Heart right ventricle (tissue), 16 donors: ENCODE measurements at regions not wholly inside any gene's neighbourhood (a gene's known extent, or its start where the extent isn't known, plus 50 kb on each side); places are given as distances from the start of the nearest gene placed in this dataset.

Experiments used
- ATAC-seq, 8 donors: fragments of 200-7000 bp; cut with Tn5 transposase; one replicate each; pipeline ENCODE4 v1.9.1; 2020; ENCODE audit warnings: mild to moderate bottlenecking in 8 of 8, moderate library complexity in 8 of 8, moderate number of reproducible peaks in 1 of 8
- DNase-seq, 2 donors: peaks; one replicate each; pipeline ENCODE4 v3.0.0-alpha.2; 2020
- H3K27ac ChIP-seq, 10 donors: fragments of 200-600 bp; sonication (generic) in 2 of 10; one replicate each; pipeline versions ENCODE4 v1.5.0 to v1.8.0; 2020 to 2022; ENCODE audit warnings: mild to moderate bottlenecking in 3 of 10
- H3K27me3 ChIP-seq, 7 donors: fragments of 200-600 bp; one replicate each; pipeline ENCODE4 v1.8.0; 2021 to 2022; ENCODE audit warnings: mild to moderate bottlenecking in 2 of 7
- H3K36me3 ChIP-seq, 9 donors: fragments of 200-600 bp; sonication (generic) in 1 of 9; one replicate each; pipeline versions ENCODE4 v1.5.0 to v1.8.0; 2020 to 2022; ENCODE audit warnings: mild to moderate bottlenecking in 2 of 9
- H3K4me1 ChIP-seq, 9 donors: fragments of 200-600 bp; sonication (generic) in 1 of 9; one replicate each; pipeline versions ENCODE4 v1.5.0 to v1.8.0; 2020 to 2022; ENCODE audit warnings: mild to moderate bottlenecking in 4 of 9
- H3K4me3 ChIP-seq, 10 donors: fragments of 200-600 bp; sonication (generic) in 2 of 10; one replicate each; pipeline versions ENCODE4 v1.5.0 to v1.8.0; 2020 to 2022; ENCODE audit warnings: mild to moderate bottlenecking in 7 of 10, moderate library complexity in 2 of 10
- H3K9me3 ChIP-seq, 11 donors: fragments of 200-600 bp in 10 of 11; sonication (generic) in 2 of 11; one replicate each; pipeline versions ENCODE4 v1.5.0 to v1.8.0; 2013 to 2022; ENCODE audit warnings: mild to moderate bottlenecking in 2 of 11, control low read depth in 1 of 11, moderate library complexity in 1 of 11
- CTCF ChIP-seq, 9 donors: fragments of 200-600 bp; sonication (generic) in 2 of 9; IDR thresholded peaks; one replicate each; pipeline versions ENCODE4 v1.5.0 to v1.8.0; 2021 to 2022; ENCODE audit warnings: antibody characterized with exemption in 9 of 9, mild to moderate bottlenecking in 5 of 9, moderate library complexity in 1 of 9
- WGBS, 2 donors: extraction: QIAGEN DNeasy Blood & Tissue Kit; methylation state at CpG; one replicate each; pipeline ENCODE4 v1.1.7; 2013; ENCODE audit warnings: inconsistent platforms in 1 of 2; 5-methylcytosine and 5-hydroxymethylcytosine counted together
- intact Hi-C, 10 donors: fragments of 100-400 bp; cut with DNase I; formaldehyde crosslinking; loops; one replicate each; pipeline versions ENCODE4 v1.11.1 to v1.14.2; 2022
- donor health status: Arrhythmogenic right ventricular cardiomyopathy.
- donor health status: ischemic (EF 13 %, LVEDD 7.1; RV severe dilation, severe dysfunction).
- donor health status: healthy with polysubstance abuse.
- donor health status: DM: no; HTN: yes; CAD: no.
- donor health status: DM: no; HTN: no; CAD: no.
- donor health status: ischemic (EF 25% LVEDD 6.9; RV normal size, moderate dysfunction).
- donor health status: ischemic (EF 25% LVEDD 5.7; RV mildly dilated, moderate dysfunction).
- donor health status: healthy.
- donor health status: DM: yes; HTN: yes; CAD: no.
- donor health status: Ischemic cardiomyopathy.
- donor health status: ischemic (EF 35%, LVEDD 5.7; RV mildly dilated, moderate dysfunction).
- donor health status: nonischemic (EF 11% LVEDD 7.7; RV severe dilation, severe dysfunction).
- donor health status: DM: yes; HTN: yes; CAD: no.
- donor health status: PGD.
- donor health status: ischemic (EF 29% LVEDD 5.4; RV normal size, mild dysfunction).
- donor health status: nonischemic (EF 23%, LVEDD 6.1; RV moderate dilation, normal function).

GRCh38 chr5:156009583-156009982 is 317.4 kb upstream of the SGCD start:
- 73 to 77% methylated on average over 5 of the region's 5 CpGs for WGBS, 2 donors
- intact Hi-C loops, result no loop called here

GRCh38 chr5:156015137-156015536 is 311.8 kb upstream of the SGCD start:
- Histone ChIP-seq H3K36me3 (no peaks in the 10 kb centered on the region), H3K27me3 (no peaks in the 10 kb centered on the region), H3K4me1 (no peaks in the 10 kb centered on the region), H3K27ac (no peak overlapping the region), H3K9me3 (no peaks in the 10 kb centered on the region), H3K4me3 (no peak overlapping the region)
- intact Hi-C loops, result no loop called here
- no peak for DNase-seq
- 67 to 74% methylated on average over 1 of the region's 1 CpG for WGBS, 2 donors
- no peak for ATAC-seq
- TF ChIP-seq CTCF (IDR thresholded peaks at IDR 0.05), result no peak

More at GRCh38 chr5:156009583-156009982, 317.4 kb upstream of the SGCD start:
- Histone ChIP-seq H3K27me3 (no peaks in the 10 kb centered on the region), H3K4me1 (peaks cover 0 to 4% (median 0%) of the 10 kb centered on the region in 9 donors), H3K9me3 (no peaks in the 10 kb centered on the region), H3K27ac (no peak overlapping the region), H3K4me3 (no peak overlapping the region), H3K36me3 (no peaks in the 10 kb centered on the region)
- ATAC-seq (no peak), DNase-seq (no peak)
- no peak for TF ChIP-seq CTCF (IDR thresholded peaks at IDR 0.05)

- Histone ChIP-seq H3K27me3 (no peaks in the 10 kb centered on the region), H3K9me3 (no peaks in the 10 kb centered on the region), H3K4me3 (no peak overlapping the region), H3K4me1 (peaks cover 0 to 10% (median 0%) of the 10 kb centered on the region in 9 donors), H3K36me3 (no peaks in the 10 kb centered on the region), H3K27ac (no peak overlapping the region)
- DNase-seq (no peak), ATAC-seq (no peak)
- TF ChIP-seq CTCF (IDR thresholded peaks at IDR 0.05), result no peak
- 68 to 80% methylated on average over 2 of the region's 2 CpGs for WGBS, 2 donors
- intact Hi-C loops, result no loop called here
Measured at GRCh38 chr5:156019130-156019529, 307.8 kb upstream of the SGCD start.

- DNase-seq, result no peak
- peak in 6 of 8 donors; percentile 16 to 52 (median 34) for ATAC-seq
- Histone ChIP-seq H3K4me3 (no peak overlapping the region), H3K9me3 (no peaks in the 10 kb centered on the region), H3K27ac (no peak overlapping the region), H3K27me3 (no peaks in the 10 kb centered on the region), H3K36me3 (no peaks in the 10 kb centered on the region), H3K4me1 (peaks cover 0 to 10% (median 0%) of the 10 kb centered on the region in 9 donors)
- no peak for TF ChIP-seq CTCF (IDR thresholded peaks at IDR 0.05)
- intact Hi-C loops, result no loop called here
- 47 to 57% methylated on average over 7 of the region's 7 CpGs for WGBS, 2 donors
Measured at GRCh38 chr5:156019571-156020180, 307.3 kb upstream of the SGCD start.
